Karpas-422 (cell line): ENCODE measurements at regions not wholly inside any gene's neighbourhood (a gene's known extent, or its start where the extent isn't known, plus 50 kb on each side); places are given as distances from the start of the nearest gene placed in this dataset.

Source experiments
- DNase-seq: peaks from one replicate; pipeline ENCODE4 v3.0.0-alpha.2; 2015
- H2AFZ ChIP-seq: fragments of 200-600 bp; sonication (generic); 2 replicates; pipeline ENCODE4 v1.6.1; 2014; ENCODE audit warnings: antibody characterized with exemption, low read length, mixed read lengths
- H3K27ac ChIP-seq: fragments of 200-600 bp; sonication (generic); 2 replicates; pipeline ENCODE4 v1.5.1; 2014; ENCODE audit warnings: mild to moderate bottlenecking, low read length, moderate library complexity
- H3K27me3 ChIP-seq: fragments of 200-600 bp; sonication (generic); 2 replicates; pipeline ENCODE4 v1.6.1; 2014; ENCODE audit warnings: low read length, mixed read lengths
- H3K36me3 ChIP-seq: fragments of 200-600 bp; sonication (generic); 2 replicates; pipeline ENCODE4 v1.6.1; 2014; ENCODE audit warnings: low read length, mixed read lengths; ENCODE audit not compliant: insufficient read depth
- H3K4me1 ChIP-seq: fragments of 200-600 bp; sonication (generic); 2 replicates; pipeline ENCODE4 v1.6.1; 2014; ENCODE audit warnings: mild to moderate bottlenecking, low read length, mixed read lengths
- H3K4me2 ChIP-seq: fragments of 200-600 bp; sonication (generic); 2 replicates; pipeline ENCODE4 v1.6.1; 2014; ENCODE audit warnings: low read length, low read depth, mild to moderate bottlenecking; ENCODE audit not compliant: poor library complexity, severe bottlenecking
- H3K4me3 ChIP-seq: fragments of 200-600 bp; sonication (generic); 2 replicates; pipeline ENCODE4 v1.5.1; 2014; ENCODE audit warnings: mild to moderate bottlenecking, antibody characterized with exemption, low read length, mixed read lengths
- H3K79me2 ChIP-seq: fragments of 200-600 bp; sonication (generic); 2 replicates; pipeline ENCODE4 v1.6.1; 2014; ENCODE audit warnings: mild to moderate bottlenecking, low read length, mixed read lengths
- H3K9ac ChIP-seq: fragments of 200-600 bp; sonication (generic); 2 replicates; pipeline ENCODE4 v1.6.0; 2014; ENCODE audit warnings: low read length
- H3K9me2 ChIP-seq: fragments of 200-600 bp; sonication (generic), shearing (Covaris generic); replicated peaks from 2 replicates; pipeline ENCODE4 v1.6.0; 2014; ENCODE audit warnings: mild to moderate bottlenecking, low read length, moderate library complexity; ENCODE audit not compliant: insufficient read depth
- H3K9me3 ChIP-seq: fragments of 300-700, 200-600 bp; sonication (generic); 2 replicates; pipeline ENCODE4 v1.6.1; 2014; ENCODE audit warnings: low read length, mixed read lengths
- H4K20me1 ChIP-seq: fragments of 200-600 bp; sonication (generic); 2 replicates; pipeline ENCODE4 v1.6.1; 2014; ENCODE audit warnings: mild to moderate bottlenecking, antibody characterized with exemption, low read length, low read depth; ENCODE audit not compliant: insufficient read depth

DNA sequence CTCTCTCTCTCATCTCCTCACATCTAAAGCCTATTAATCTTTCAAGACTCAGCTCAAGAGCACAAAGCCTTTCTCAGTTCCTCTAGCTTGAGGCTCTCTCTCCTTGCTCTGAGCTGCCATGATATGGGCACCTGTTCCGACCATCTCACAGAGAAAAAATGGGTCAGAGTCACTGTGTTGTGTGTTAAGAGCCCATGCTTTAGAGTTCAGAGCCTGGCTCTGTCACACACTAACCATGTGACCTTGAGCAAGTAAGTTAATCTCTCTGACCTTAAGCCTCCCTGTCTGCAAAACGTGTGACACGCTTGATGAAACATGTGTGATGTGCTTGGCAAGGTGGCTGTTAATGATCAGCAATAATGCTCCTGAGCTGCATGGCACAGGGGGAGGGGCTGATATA is 245.2 kb downstream of the DLEU7 start:
- Histone ChIP-seq H4K20me1 (no peaks in the 10 kb centered on the region), H3K9me3 (no peaks in the 10 kb centered on the region), H3K4me2 (peak overlapping the region; percentile 57), H3K27ac (peak overlapping the region; percentile 60), H3K9ac (peak overlapping the region; percentile 34), H3K27me3 (no peaks in the 10 kb centered on the region), H3K4me3 (peak overlapping the region; percentile 14; the same call in 1 of the 2 replicates), H3K9me2 (no peaks in the 10 kb centered on the region), H3K4me1 (peaks cover 64% of the 10 kb centered on the region), H3K79me2 (no peaks in the 10 kb centered on the region), H3K36me3 (no peaks in the 10 kb centered on the region), H2AFZ (no peak overlapping the region)
- DNase-seq: peak; percentile 76

DNA sequence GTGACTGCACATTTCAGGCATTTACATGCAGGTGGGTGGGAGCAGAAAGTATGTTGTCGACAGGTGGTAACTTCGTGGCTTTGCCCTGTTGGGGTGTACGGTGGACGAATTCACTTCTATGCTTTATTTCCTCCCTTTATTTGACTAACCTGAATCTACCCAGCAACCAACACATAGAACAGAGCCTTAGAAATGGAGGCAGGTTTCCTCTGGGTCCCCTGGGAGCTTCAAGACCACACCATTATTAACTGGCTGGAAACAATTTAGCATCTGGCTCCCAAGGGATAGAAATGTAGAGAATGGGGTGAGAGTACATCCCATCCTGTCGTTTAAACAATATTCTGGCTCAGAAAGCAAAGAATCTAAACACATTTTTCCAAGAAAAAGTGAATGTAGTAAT is 244.4 kb downstream of the DLEU7 start:
- Histone ChIP-seq H3K27ac (peak overlapping the region; percentile 60), H2AFZ (no peak overlapping the region), H3K9me3 (no peaks in the 10 kb centered on the region), H3K27me3 (no peaks in the 10 kb centered on the region), H3K4me2 (peak overlapping the region; percentile 57), H3K9me2 (no peaks in the 10 kb centered on the region), H3K36me3 (no peaks in the 10 kb centered on the region), H4K20me1 (no peaks in the 10 kb centered on the region), H3K9ac (no peak overlapping the region), H3K4me1 (peaks cover 56% of the 10 kb centered on the region), H3K4me3 (peak overlapping the region; percentile 14; the same call in 1 of the 2 replicates), H3K79me2 (no peaks in the 10 kb centered on the region)
- peak; percentile 70 for DNase-seq

DNA sequence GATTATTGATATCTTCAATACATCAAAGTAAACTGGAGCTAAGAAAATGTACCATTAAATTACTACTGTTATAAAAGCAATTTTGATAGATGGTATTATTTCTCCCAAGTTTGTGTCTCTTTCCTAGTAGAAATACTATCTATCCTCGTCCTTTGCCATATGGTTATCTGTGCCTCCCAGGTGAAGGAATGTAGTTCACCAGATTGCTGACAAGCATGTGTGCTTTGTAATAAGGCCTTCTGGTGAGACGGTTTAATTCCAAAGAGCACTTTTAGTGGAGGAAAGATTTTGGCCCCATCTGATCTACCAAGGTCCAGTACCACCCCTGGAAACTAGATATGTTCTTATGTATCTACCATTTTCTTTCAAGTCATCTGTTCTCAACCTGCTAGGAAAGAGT is 243.6 kb downstream of the DLEU7 start:
- Histone ChIP-seq H3K4me2 (no peak overlapping the region), H3K79me2 (no peaks in the 10 kb centered on the region), H3K27ac (no peak overlapping the region), H3K9me3 (no peaks in the 10 kb centered on the region), H3K27me3 (no peaks in the 10 kb centered on the region), H3K4me3 (no peak overlapping the region), H3K9me2 (no peaks in the 10 kb centered on the region), H3K36me3 (no peaks in the 10 kb centered on the region), H3K4me1 (peaks cover 50% of the 10 kb centered on the region), H2AFZ (no peak overlapping the region), H3K9ac (no peak overlapping the region), H4K20me1 (no peaks in the 10 kb centered on the region)
- no peak for DNase-seq

DNA sequence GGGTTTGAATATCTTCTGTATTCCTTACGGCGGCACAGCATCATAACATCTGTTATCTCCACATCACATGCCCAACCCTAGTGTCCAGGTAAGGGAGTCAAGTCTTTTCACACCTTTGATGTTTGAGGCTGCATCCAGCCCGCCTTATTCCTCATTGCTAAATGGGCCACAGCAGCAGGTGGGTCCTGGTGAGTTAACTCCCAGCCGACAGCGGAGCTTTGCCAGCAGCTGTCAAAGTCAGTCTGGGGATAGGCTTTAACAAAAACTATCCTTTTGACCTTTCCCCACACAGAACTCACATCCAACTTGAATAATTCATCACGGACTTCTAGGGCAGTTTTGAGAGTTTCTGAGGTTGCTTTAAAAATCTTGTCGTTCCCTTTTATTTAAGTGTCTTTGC is 235.1 kb downstream of the DLEU7 start:
- Histone ChIP-seq H2AFZ (no peak overlapping the region), H3K27ac (no peak overlapping the region), H3K4me3 (no peak overlapping the region), H3K9me2 (no peaks in the 10 kb centered on the region), H3K36me3 (no peaks in the 10 kb centered on the region), H3K9me3 (no peaks in the 10 kb centered on the region), H3K4me1 (peaks cover 23% of the 10 kb centered on the region), H3K4me2 (no peak overlapping the region), H3K27me3 (no peaks in the 10 kb centered on the region), H4K20me1 (no peaks in the 10 kb centered on the region), H3K79me2 (no peaks in the 10 kb centered on the region), H3K9ac (no peak overlapping the region)
- DNase-seq: no peak

DNA sequence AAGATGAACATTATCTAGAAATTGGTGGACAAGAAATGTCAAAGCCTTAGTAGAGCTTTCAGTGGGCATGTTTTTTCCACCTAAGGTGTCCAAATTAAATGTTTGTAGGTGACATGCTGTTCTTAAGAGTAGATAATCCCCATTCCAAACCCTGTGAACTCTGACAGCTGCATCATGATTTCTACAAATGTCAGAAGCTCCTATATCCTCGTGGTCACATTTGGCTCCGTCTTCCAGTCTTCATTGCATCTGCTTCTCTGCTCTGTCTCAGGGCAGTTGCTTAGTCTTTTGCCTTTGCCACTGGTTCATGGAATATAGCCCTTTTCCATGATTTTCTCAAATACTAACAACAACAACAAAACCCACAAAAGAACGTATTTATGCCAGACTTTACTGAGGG is 234.5 kb downstream of the DLEU7 start:
- Histone ChIP-seq H3K9me2 (no peaks in the 10 kb centered on the region), H3K4me2 (no peak overlapping the region), H3K9ac (no peak overlapping the region), H2AFZ (no peak overlapping the region), H3K79me2 (no peaks in the 10 kb centered on the region), H3K9me3 (no peaks in the 10 kb centered on the region), H3K4me1 (peaks cover 23% of the 10 kb centered on the region), H3K27me3 (no peaks in the 10 kb centered on the region), H3K27ac (no peak overlapping the region), H4K20me1 (no peaks in the 10 kb centered on the region), H3K4me3 (no peak overlapping the region), H3K36me3 (no peaks in the 10 kb centered on the region)
- DNase-seq: no peak

DNA sequence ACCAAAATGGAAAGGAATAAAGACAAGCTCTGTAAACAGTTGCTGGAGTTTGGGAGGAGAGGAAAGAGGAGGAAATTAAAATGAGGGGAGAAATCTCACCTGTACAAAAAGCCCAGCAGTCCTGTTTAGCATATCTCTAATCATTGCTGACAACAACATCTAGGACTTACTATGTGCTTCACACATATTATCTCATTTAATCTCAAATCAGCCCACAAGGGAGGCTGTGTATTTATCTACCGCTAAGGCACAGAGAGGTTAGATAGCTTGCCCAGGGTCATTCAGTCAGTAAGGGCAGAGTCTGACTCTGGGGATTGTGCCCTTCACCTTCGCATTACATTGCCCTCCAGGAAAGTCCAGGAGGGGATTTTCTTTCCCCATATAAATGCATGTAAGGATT is 233.3 kb downstream of the DLEU7 start:
- Histone ChIP-seq H2AFZ (no peak overlapping the region), H3K36me3 (no peaks in the 10 kb centered on the region), H4K20me1 (no peaks in the 10 kb centered on the region), H3K27ac (no peak overlapping the region), H3K9me3 (no peaks in the 10 kb centered on the region), H3K79me2 (no peaks in the 10 kb centered on the region), H3K9ac (no peak overlapping the region), H3K9me2 (no peaks in the 10 kb centered on the region), H3K4me3 (no peak overlapping the region), H3K4me2 (no peak overlapping the region), H3K4me1 (peaks cover 23% of the 10 kb centered on the region), H3K27me3 (no peaks in the 10 kb centered on the region)
- no peak for DNase-seq

DNA sequence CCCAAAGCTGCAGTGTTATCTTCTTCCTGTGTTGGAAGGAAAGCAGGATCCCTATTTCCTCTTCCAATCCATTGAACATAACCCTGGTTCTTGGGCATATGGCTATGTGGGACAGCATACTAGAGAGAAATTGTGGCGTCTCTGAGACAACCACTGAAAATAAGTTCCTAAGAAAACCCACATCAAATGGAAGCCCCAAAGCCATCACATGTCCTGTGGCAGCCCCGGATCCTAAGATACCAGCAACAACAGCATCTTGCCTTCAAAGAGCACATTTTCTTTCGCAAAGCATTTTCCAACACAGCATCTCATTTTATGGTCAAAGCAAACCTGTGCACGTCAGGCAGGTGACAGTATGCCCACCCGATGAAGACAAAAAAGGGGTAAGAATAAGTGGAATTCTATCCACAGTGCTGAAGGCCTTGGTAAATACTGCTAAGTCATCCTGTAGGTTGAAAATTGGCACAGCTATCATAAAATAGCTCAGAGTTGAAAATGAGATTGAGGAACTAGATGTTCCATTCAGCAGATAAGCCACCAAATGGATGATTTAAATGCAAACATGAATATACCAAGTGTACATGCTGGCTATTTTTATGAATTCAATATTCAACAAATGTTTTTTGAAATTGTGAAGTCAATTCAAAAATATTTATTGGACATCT is 232.2 kb downstream of the DLEU7 start:
- Histone ChIP-seq H3K36me3 (no peaks in the 10 kb centered on the region), H3K4me1 (peaks cover 23% of the 10 kb centered on the region), H3K9ac (no peak overlapping the region), H3K27ac (no peak overlapping the region), H2AFZ (peak overlapping the region; percentile 25; the same call in 1 of the 2 replicates), H3K9me2 (no peaks in the 10 kb centered on the region), H3K27me3 (no peaks in the 10 kb centered on the region), H3K4me2 (no peak overlapping the region), H3K9me3 (no peaks in the 10 kb centered on the region), H3K79me2 (no peaks in the 10 kb centered on the region), H4K20me1 (no peaks in the 10 kb centered on the region), H3K4me3 (no peak overlapping the region)
- no peak for DNase-seq

DNA sequence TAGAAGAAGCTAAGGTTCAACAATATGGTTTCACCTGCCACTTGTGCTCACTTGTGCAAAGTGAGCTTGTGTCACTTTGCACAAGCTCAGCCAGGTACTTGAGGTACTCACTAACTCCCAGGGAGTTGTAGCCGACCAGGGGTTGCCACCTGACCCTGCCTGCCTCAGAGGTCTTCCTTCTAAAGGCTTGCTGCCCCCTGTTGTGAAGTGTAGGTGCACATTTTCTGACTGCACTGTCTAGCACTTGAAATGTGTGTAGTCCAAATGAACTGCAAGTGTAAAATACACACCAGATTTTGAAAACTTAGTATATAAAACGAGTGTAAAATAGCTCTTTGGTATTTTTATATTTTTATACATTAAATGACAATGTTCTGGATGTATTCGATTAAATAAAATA is 230.8 kb downstream of the DLEU7 start:
- peaks cover 35% of the 10 kb centered on the region for H3K4me1 ChIP-seq
- H3K4me3 ChIP-seq: no peak overlapping the region
- H3K9me3 ChIP-seq: no peaks in the 10 kb centered on the region
- peak; percentile 73 for DNase-seq
- H3K27me3 ChIP-seq: no peaks in the 10 kb centered on the region
- H3K79me2 ChIP-seq: no peaks in the 10 kb centered on the region
- H3K27ac ChIP-seq: no peak overlapping the region
- H3K9ac ChIP-seq: no peak overlapping the region
- H4K20me1 ChIP-seq: no peaks in the 10 kb centered on the region
- H3K4me2 ChIP-seq: no peak overlapping the region
- no peaks in the 10 kb centered on the region for H3K36me3 ChIP-seq
- H2AFZ ChIP-seq: no peak overlapping the region
- H3K9me2 ChIP-seq: no peaks in the 10 kb centered on the region
